Endothelial cell of umbilical vein (primary cell): ENCODE measurements at regions not wholly inside any gene's neighbourhood (a gene's known extent, or its start where the extent isn't known, plus 50 kb on each side); places are given as distances from the start of the nearest gene placed in this dataset.

Experiments
- BruUV-seq: library from RNA; stranded (reverse); fragments of 400-500 nt; replicated peaks from 2 replicates; lab custom pipeline; 2021; lab: Mats Ljungman, UMichigan
- CTCF ChIA-PET: fragments of 300-600, 350-600 bp; sonication (Branson Sonifier 250); formaldehyde crosslinking; loops from one replicate; lab custom pipeline; 2021; ENCODE audit warnings: antibody characterized with exemption, inconsistent platforms; lab: Charles Lee
- POLR2A ChIA-PET: fragments of 300-600, 350-600 bp; sonication (Branson Sonifier 250); formaldehyde crosslinking; loops from one replicate; lab custom pipeline; 2021; ENCODE audit warnings: antibody characterized with exemption, inconsistent platforms; lab: Charles Lee
- DNase-seq: peaks from one replicate; pipeline ENCODE4 v3.0.0-alpha.2; 2011; ENCODE audit warnings: low read depth, low spot score
- FAIRE-seq: peaks from 2 replicates; lab custom pipeline; 2011; peaks lifted over from hg19 to GRCh38; lab: Jason Lieb, UNC
- H2AFZ ChIP-seq: 2 replicates; pipeline ENCODE4 v1.6.0; 2012; ENCODE audit warnings: low read depth, low read length, control low read depth, inconsistent platforms
- H3K27ac ChIP-seq: 2 replicates; pipeline ENCODE4 v1.5.1; 2011; ENCODE audit warnings: low read depth, mild to moderate bottlenecking, control low read depth, low read length, moderate library complexity; ENCODE audit not compliant: insufficient read depth
- H3K27me3 ChIP-seq, 2 experiments: 2 replicates each; pipeline versions ENCODE4 v1.6.0 to v1.6.1; 2011; ENCODE audit warnings: low read length in 2 of 2, mixed read lengths in 1 of 2; ENCODE audit not compliant: control insufficient read depth in 2 of 2, insufficient read depth in 2 of 2
- H3K36me3 ChIP-seq, 2 experiments: 2 replicates in 1 of 2; 3 replicates in 1 of 2; pipeline ENCODE4 v1.5.1; 2011; ENCODE audit warnings: low read length in 2 of 2, mild to moderate bottlenecking in 1 of 2, moderate library complexity in 1 of 2; ENCODE audit not compliant: control insufficient read depth in 2 of 2, insufficient read depth in 2 of 2; ENCODE audit errors: extremely low read depth in 1 of 2
- H3K4me1 ChIP-seq: 3 replicates; pipeline ENCODE4 v1.5.1; 2011; ENCODE audit warnings: mild to moderate bottlenecking, low read length; ENCODE audit not compliant: control insufficient read depth, insufficient read depth; ENCODE audit errors: extremely low read depth
- H3K4me2 ChIP-seq: 2 replicates; pipeline ENCODE4 v1.6.1; 2011; ENCODE audit warnings: low read length, control low read depth, mixed read lengths; ENCODE audit not compliant: insufficient read depth
- H3K4me3 ChIP-seq, 3 experiments: fragments of 200-600 bp in 1 of 3; sonication (generic), shearing (Covaris generic) in 1 of 3; replicated peaks in 1 of 3; 2 replicates each; pipeline ENCODE4 v1.5.1; 2011 to 2016; ENCODE audit warnings: control low read depth in 3 of 3, low read length in 3 of 3, mild to moderate bottlenecking in 2 of 3, inconsistent platforms in 1 of 3, low read depth in 1 of 3, moderate library complexity in 1 of 3; ENCODE audit not compliant: insufficient read depth in 1 of 3
- H3K79me2 ChIP-seq: 2 replicates; pipeline ENCODE4 v1.6.0; 2012; ENCODE audit warnings: low read length, inconsistent platforms; ENCODE audit not compliant: control insufficient read depth, insufficient read depth
- H3K9ac ChIP-seq: replicated peaks from 2 replicates; pipeline ENCODE3; 2011; ENCODE audit warnings: low read length, control low read depth; ENCODE audit not compliant: insufficient read depth; ENCODE audit errors: extremely low read depth
- H3K9me1 ChIP-seq: replicated peaks from 3 replicates; pipeline ENCODE4 v1.6.0; 2011; ENCODE audit warnings: mild to moderate bottlenecking, low read length; ENCODE audit not compliant: control insufficient read depth, insufficient read depth; ENCODE audit errors: extremely low read depth
- H3K9me3 ChIP-seq: replicated peaks from 2 replicates; pipeline ENCODE4 v1.5.1; 2012; ENCODE audit warnings: low read length, inconsistent platforms; ENCODE audit not compliant: control insufficient read depth, insufficient read depth
- H4K20me1 ChIP-seq: replicated peaks from 2 replicates; pipeline ENCODE3; 2011; ENCODE audit warnings: mild to moderate bottlenecking, low read length; ENCODE audit not compliant: control insufficient read depth, insufficient read depth; ENCODE audit errors: extremely low read depth
- EZH2 ChIP-seq: IDR thresholded peaks from 2 replicates; pipeline ENCODE4 v1.6.1; 2012; ENCODE audit warnings: borderline replicate concordance, low read depth, mild to moderate bottlenecking, moderate library complexity, low read length, inconsistent platforms; ENCODE audit not compliant: severe bottlenecking
- FOS ChIP-seq: IDR thresholded peaks from 2 replicates; pipeline ENCODE4 v1.6.1; 2011; ENCODE audit warnings: mild to moderate bottlenecking, low read length, moderate library complexity, borderline replicate concordance; ENCODE audit not compliant: insufficient read depth
- GATA2 ChIP-seq: IDR thresholded peaks from 2 replicates; pipeline ENCODE4 v1.7.0; 2011; ENCODE audit warnings: low read depth, mild to moderate bottlenecking, moderate library complexity, mixed read lengths, low read length; ENCODE audit not compliant: insufficient read length, insufficient read depth
- JUN ChIP-seq: IDR thresholded peaks from 2 replicates; pipeline ENCODE4 v1.6.1; 2011; ENCODE audit warnings: borderline replicate concordance, low read depth; ENCODE audit not compliant: insufficient read length, insufficient read depth
- MYC ChIP-seq: IDR thresholded peaks from one replicate; pipeline ENCODE4 v1.6.1; 2011; ENCODE audit warnings: mild to moderate bottlenecking, low read depth, low read length
- POLR2A ChIP-seq: IDR thresholded peaks from 2 replicates; pipeline ENCODE4 v1.6.1; 2012; ENCODE audit warnings: low read depth, mild to moderate bottlenecking, control low read depth, low read length
- POLR2AphosphoS5 ChIP-seq: IDR thresholded peaks from 2 replicates; pipeline ENCODE4 v1.6.1; 2012; ENCODE audit warnings: low read depth, mild to moderate bottlenecking, control low read depth, low read length, moderate library complexity; ENCODE audit not compliant: insufficient read depth
- dilution Hi-C: fragments of 300-500 bp; cut with MboI; formaldehyde crosslinking; loops from one replicate; pipeline ENCODE4 v1.15.0; 2019; ENCODE audit warnings: low sequenced_read_pairs; ENCODE audit not compliant: extremely low pct_ligation_motif_present
- intact Hi-C: fragments of 100-400 bp; cut with micrococcal nuclease; formaldehyde crosslinking; loops from one replicate; pipeline ENCODE4 v1.10.0; 2022
- TF ChIP-seq, protein P1 (sequence below), 2 donors: IDR thresholded peaks; 1 replicate in 1 of 2; 2 replicates in 1 of 2; pipeline ENCODE4 v1.5.1; 2011; ENCODE audit warnings: low read length in 2 of 2, mild to moderate bottlenecking in 2 of 2, moderate library complexity in 2 of 2, control low read depth in 1 of 2, inconsistent platforms in 1 of 2, low read depth in 1 of 2; ENCODE audit not compliant: insufficient read depth in 1 of 2; ENCODE audit errors: extremely low read depth in 1 of 2
- TF ChIP-seq, protein P2 (sequence below): IDR thresholded peaks from 2 replicates; pipeline ENCODE4 v1.6.1; 2011; ENCODE audit not compliant: insufficient read depth, insufficient read length

DNA sequence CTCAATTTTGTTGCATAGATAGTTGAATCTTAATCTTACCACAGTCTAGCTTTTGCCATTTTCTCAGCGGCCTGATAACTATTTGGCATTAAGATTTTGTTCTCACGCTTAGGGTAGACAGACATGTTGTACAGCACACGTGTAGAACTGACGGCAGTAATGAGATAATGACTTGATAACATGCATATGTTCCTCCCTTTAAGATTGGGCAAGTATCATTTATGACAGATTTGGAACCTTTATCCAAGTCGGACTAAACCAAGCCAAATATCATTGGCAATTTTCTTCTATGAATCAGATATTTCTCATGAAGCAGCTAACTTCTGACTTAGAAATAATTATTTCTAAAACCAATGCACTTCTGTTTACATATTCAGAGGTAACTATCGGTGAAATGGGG, 205.5 kb downstream of the NDFIP2 start:
- Histone ChIP-seq H3K4me1 (no peaks in the 10 kb centered on the region), H3K36me3 (no peaks in the 10 kb centered on the region), H3K4me2 (no peak overlapping the region), H4K20me1 (no peaks in the 10 kb centered on the region), H2AFZ (no peak overlapping the region), H3K9me3 (no peaks in the 10 kb centered on the region), H3K27me3 (no peaks in the 10 kb centered on the region), H3K4me3 (no peak overlapping the region), H3K9ac (no peak overlapping the region), H3K79me2 (no peaks in the 10 kb centered on the region), H3K9me1 (no peaks in the 10 kb centered on the region), H3K27ac (no peak overlapping the region)
- no peak for TF ChIP-seq MYC
- TF ChIP-seq JUN = no peak
- TF ChIP-seq FOS = no peak
- no peak for TF ChIP-seq POLR2A
- TF ChIP-seq, protein P1, sequence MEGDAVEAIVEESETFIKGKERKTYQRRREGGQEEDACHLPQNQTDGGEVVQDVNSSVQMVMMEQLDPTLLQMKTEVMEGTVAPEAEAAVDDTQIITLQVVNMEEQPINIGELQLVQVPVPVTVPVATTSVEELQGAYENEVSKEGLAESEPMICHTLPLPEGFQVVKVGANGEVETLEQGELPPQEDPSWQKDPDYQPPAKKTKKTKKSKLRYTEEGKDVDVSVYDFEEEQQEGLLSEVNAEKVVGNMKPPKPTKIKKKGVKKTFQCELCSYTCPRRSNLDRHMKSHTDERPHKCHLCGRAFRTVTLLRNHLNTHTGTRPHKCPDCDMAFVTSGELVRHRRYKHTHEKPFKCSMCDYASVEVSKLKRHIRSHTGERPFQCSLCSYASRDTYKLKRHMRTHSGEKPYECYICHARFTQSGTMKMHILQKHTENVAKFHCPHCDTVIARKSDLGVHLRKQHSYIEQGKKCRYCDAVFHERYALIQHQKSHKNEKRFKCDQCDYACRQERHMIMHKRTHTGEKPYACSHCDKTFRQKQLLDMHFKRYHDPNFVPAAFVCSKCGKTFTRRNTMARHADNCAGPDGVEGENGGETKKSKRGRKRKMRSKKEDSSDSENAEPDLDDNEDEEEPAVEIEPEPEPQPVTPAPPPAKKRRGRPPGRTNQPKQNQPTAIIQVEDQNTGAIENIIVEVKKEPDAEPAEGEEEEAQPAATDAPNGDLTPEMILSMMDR (IDR thresholded peaks at IDR 0.05; ENCODE audit: extremely low read depth in 1 of 2, insufficient read depth in 1 of 2, low read depth in 1 of 2, low read length in 2 of 2) = no peak
- TF ChIP-seq POLR2AphosphoS5 = no peak
- TF ChIP-seq, protein P2, sequence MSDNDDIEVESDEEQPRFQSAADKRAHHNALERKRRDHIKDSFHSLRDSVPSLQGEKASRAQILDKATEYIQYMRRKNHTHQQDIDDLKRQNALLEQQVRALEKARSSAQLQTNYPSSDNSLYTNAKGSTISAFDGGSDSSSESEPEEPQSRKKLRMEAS = no peak
- no peak for TF ChIP-seq GATA2
- TF ChIP-seq EZH2 = no peak
- ChIA-PET POLR2A (no interaction called here), CTCF (no interaction called here)
- dilution Hi-C loops (no loop called here), intact Hi-C loops (no loop called here)
- no peak for DNase-seq
- no TSS peak for BruUV-seq
- no peak for FAIRE-seq
